ENCODE measurements at regions not wholly inside any gene's neighbourhood (a gene's known extent, or its start where the extent isn't known, plus 50 kb on each side); places are given as distances from the start of the nearest gene placed in this dataset.

- TF ChIP-seq CTCF (conservative IDR thresholded peaks at IDR 0.05; ENCODE audit: low read depth, low read length) (no peak), RFX5 (IDR thresholded peaks at IDR 0.05; ENCODE audit: low read depth, low read length) (no peak), RAD21 (IDR thresholded peaks at IDR 0.05; ENCODE audit: low read length) (no peak), USF2 (IDR thresholded peaks at IDR 0.05; ENCODE audit: low read depth, low read length) (no peak), MXI1 (IDR thresholded peaks at IDR 0.05; ENCODE audit: borderline replicate concordance, low read depth, low read length) (no peak), POLR2A (IDR thresholded peaks at IDR 0.05; ENCODE audit: low read depth, low read length) (no peak), ELK1 (IDR thresholded peaks at IDR 0.05; ENCODE audit: borderline replicate concordance, low read depth, low read length) (no peak), SMC3 (IDR thresholded peaks at IDR 0.05; ENCODE audit: low read depth, low read length) (no peak), BHLHE40 (IDR thresholded peaks at IDR 0.05; ENCODE audit: low read depth, low read length) (no peak), MAFK (IDR thresholded peaks at IDR 0.05; ENCODE audit: low read depth, low read length) (no peak), CEBPB (IDR thresholded peaks at IDR 0.05; ENCODE audit: low read depth, low read length) (no peak), RCOR1 (IDR thresholded peaks at IDR 0.05; ENCODE audit: insufficient replicate concordance, low read length) (no peak)
Observed at GRCh38 chr12:124376435-124376834, 81.5 kb downstream of the RFLNA start.

Measured in IMR-90 (cell line).